GM19372 (cell line): ENCODE measurements at regions not wholly inside any gene's neighbourhood (a gene's known extent, or its start where the extent isn't known, plus 50 kb on each side); places are given as distances from the start of the nearest gene placed in this dataset.
"Not testable (repeated sequence)": the region's sequence is repeated elsewhere in the genome, so short reads cannot be mapped to it uniquely, and the experiment has no call there.

Experiments
- ATAC-seq: cut with Tn5 transposase; IDR thresholded peaks from one replicate; pipeline ENCODE4 v1.9.1; 2021; ENCODE audit warnings: mild to moderate bottlenecking, low read depth, moderate library complexity; ENCODE audit not compliant: unreplicated experiment

DNA sequence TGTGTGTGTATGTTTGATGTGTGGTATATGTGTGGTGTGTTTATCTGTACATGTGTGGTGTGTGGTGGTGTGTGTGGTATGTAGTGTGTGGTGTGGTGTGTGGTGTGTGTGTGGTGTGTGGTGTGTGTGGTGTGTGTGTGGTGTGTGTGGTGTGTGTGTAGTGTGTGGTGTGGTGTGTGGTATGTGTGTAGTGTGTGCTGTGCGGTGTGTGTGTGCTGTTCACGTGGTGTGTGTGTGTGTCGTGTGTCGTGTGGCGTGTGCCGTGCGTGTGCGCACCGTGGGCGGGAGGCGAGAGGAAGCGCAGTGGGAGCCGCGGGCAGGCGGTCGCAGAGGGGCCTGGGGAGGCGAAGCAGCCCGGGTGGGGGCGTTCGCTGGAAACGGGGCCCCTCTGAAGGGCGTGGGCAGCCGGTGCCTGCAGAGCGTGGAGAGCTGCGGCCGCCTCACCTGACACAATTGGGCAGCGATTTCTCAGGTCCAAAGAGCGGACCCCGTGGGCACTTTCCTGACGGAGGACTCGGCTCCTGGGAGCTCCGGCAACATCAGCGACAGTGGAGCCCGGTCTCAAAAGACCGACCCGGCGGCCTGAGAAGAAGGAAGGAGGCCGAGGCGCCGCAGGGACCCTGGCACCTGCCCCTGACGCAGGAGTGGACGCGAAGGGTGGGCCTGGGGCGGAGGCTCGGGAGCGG is 741.1 kb upstream of the SALL3 start:
- no peak for ATAC-seq

- no peak for ATAC-seq
Measured at GRCh38 chr18:78239090-78239457, 740.5 kb upstream of the SALL3 start.

DNA sequence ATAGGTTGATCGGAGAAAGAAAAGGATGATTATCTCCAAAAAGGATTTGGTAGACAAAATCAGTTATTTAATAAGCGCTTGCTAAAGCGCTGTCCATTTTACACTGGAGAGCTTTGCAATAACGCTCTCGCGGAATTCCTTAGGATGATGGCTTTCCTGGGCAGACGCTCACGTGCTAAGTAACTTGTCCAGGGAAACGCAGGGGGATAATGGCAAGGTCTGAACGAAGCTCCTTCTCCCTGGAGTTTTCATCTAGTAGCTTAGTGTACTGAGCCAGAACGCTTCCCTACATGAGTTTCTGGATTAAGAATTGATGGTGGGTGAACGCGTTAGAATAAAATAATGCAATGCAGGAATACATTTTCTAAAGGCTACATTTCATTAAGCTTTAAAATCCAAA is 739.5 kb upstream of the SALL3 start:
- ATAC-seq: no peak

GRCh38 chr18:78240627-78241252 is 738.9 kb upstream of the SALL3 start:
- ATAC-seq: no peak

DNA sequence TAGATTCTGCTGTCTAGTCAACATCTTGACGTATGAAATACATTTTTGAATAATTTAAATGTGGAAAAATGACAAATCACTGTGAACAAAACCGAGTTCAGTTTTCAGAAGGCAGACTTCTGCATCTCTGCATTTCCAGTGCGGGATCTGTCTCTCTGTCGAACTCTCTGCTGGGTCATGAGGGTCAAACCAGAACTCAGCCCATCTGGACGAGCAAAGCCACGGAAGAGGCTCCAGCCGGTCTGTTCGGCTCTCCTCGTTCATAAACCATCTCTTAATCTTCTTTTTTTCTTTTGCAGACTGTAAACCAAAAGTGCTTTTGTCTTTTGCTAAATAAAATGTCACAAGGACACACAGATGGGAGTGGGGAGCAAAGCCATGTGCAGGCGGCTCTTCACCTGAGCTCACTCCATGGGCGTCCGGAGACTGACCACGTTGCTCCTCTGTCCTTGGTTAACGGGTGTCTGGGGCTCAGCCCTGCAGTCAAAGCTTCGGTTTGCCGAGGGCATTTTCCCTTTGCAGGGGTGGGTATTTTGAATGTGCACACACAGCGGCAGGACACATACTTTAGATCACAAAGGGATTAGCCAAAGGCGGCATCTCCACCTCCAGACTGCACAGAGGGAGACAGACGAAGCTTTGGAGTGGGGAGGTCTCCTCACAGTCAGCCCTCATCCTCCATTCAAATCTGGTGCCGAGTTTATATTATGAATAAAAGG is 737.9 kb upstream of the SALL3 start:
- no peak for ATAC-seq

DNA sequence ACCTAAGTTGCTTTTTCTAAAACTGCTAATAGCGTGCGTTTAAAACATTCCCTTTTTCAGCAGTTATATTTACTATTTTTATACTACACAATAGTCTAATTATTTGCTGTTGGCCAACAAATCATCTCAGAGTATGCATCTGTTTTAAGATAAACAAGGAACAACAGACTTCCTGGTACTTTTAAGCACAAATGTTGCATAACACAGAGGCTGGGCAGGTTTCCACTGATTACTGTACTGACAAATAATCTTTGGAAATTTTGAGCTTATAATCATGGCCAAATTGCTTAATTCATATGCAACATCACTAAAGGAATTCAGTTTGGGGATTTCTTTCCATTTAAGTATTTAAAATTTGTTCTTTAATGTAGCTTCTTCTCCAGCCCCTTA is 737.4 kb upstream of the SALL3 start:
- ATAC-seq: no peak

- no peak for ATAC-seq
Measured at GRCh38 chr18:78242806-78243205, 736.8 kb upstream of the SALL3 start.

DNA sequence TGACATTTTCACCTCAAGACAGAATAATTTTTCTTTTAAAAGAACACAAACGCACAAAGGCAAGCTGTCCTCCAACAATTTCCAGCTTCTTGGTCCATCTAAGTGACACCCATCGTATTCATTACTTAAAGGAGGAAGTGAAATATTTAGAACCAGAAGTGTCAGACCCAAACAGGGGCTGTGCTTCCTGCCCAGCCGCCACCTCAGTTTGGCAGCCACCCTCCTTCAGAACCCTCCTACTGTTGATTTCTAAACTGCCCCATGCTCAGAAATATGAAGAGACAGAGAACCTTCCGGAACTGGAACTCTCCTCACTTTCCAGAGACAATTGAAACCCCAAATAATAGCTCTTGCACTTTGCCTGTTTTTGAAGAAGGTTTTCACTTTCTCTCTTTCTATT is 734.8 kb upstream of the SALL3 start:
- no peak for ATAC-seq

- ATAC-seq: no peak
Measured at GRCh38 chr18:78245451-78245850, 734.2 kb upstream of the SALL3 start.

DNA sequence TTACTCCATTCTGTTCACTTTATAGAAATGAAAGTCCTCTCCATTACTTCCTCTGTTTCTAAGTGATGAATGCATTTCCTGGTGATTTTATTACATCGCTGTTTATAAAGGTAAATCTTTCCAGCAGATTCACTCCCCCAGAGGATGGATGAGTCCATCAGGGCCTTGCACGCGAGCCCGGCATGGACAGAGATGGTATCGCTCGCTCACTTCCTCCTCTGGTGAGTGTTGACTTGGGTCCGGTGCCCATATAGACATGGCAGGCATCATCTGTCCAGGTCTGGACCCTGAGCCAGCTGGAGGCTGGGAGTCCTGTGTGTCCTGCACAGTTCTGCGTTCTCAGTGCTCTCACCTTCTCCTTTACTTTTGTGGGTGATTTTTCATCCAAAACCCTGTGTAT is 733.6 kb upstream of the SALL3 start:
- ATAC-seq: no peak

- no peak for ATAC-seq
Measured at GRCh38 chr18:78246588-78246987, 733.0 kb upstream of the SALL3 start.

- ATAC-seq: no peak
Measured at GRCh38 chr18:78247615-78248289, 731.9 kb upstream of the SALL3 start.

- ATAC-seq: no peak
Measured at GRCh38 chr18:78255013-78255412, 724.6 kb upstream of the SALL3 start.

GRCh38 chr18:78268226-78268988 is 711.2 kb upstream of the SALL3 start:
- ATAC-seq: no peak

GRCh38 chr18:78271790-78272189 is 707.8 kb upstream of the SALL3 start:
- no peak for ATAC-seq

- ATAC-seq: no peak
Measured at GRCh38 chr18:78273876-78274275, 705.7 kb upstream of the SALL3 start.

GRCh38 chr18:78283425-78283824 is 696.2 kb upstream of the SALL3 start:
- not testable (repeated sequence) for ATAC-seq

- no peak for ATAC-seq
Measured at GRCh38 chr18:78292618-78293380, 686.8 kb upstream of the SALL3 start.

- ATAC-seq: no peak
Measured at GRCh38 chr18:78293540-78293939, 686.1 kb upstream of the SALL3 start.
